ENCODE measurements at regions not wholly inside any gene's neighbourhood (a gene's known extent, or its start where the extent isn't known, plus 50 kb on each side); places are given as distances from the start of the nearest gene placed in this dataset.

- H3K79me2 ChIP-seq (ENCODE audit: insufficient read depth, low read length), result no peaks in the 10 kb centered on the region
- Mint-ChIP-seq H3K27ac (no peak overlapping the region), H3K4me3 (no peak overlapping the region), H3K27me3 (ENCODE audit: low read depth) (no peaks in the 10 kb centered on the region), H3K4me1 (peaks cover 4 to 11% of the 10 kb centered on the region in 2 experiments; a peak in 3 of 4 replicates), H3K9me3 (no peaks in the 10 kb centered on the region), H3K36me3 (ENCODE audit: insufficient read depth in 1 of 3, low read depth in 3 of 3) (no peaks in the 10 kb centered on the region)
- no peak overlapping the region for H2BK20ac ChIP-seq (ENCODE audit: low read depth, low read length, poor library complexity, severe bottlenecking)
- H2BK15ac ChIP-seq (ENCODE audit: low read depth, low read length), result no peak overlapping the region
- WGBS (ENCODE audit: extremely low coverage, insufficient read length, low lambda C conversion rate), result no CpG with 5 or more reads among the region's 3 CpGs
- H3K79me1 ChIP-seq (ENCODE audit: insufficient read depth, low read depth, low read length, poor library complexity, severe bottlenecking), result no peaks in the 10 kb centered on the region
- no peak overlapping the region for H3K56ac ChIP-seq (ENCODE audit: insufficient read length, low read depth, low read length)
- H3K14ac ChIP-seq (ENCODE audit: insufficient read depth, low read length), result no peak overlapping the region
- no peaks in the 10 kb centered on the region for H4K20me1 ChIP-seq (ENCODE audit: control insufficient read depth, insufficient read depth, insufficient read length)
- H2AFZ ChIP-seq (ENCODE audit: low read length), result no peak overlapping the region
- H3K9ac ChIP-seq (ENCODE audit: extremely low read depth, insufficient read length, low read length), result no peak overlapping the region
- no peak for DNase-seq
- H3K27me3 ChIP-seq (ENCODE audit: insufficient read depth, low read length), result no peaks in the 10 kb centered on the region
- H2AK5ac ChIP-seq (ENCODE audit: insufficient read length, low read length), result no peak overlapping the region
- no peak overlapping the region for H3K27ac ChIP-seq (ENCODE audit: insufficient read length, low read depth, low read length)
- H3K4me2 ChIP-seq (ENCODE audit: insufficient read depth, insufficient read length, low read length), result no peak overlapping the region
- no peak overlapping the region for H3K18ac ChIP-seq (ENCODE audit: insufficient read length, low read depth, low read length)
- no peak overlapping the region for H2BK5ac ChIP-seq (ENCODE audit: insufficient read length, low read length)
- no peak overlapping the region for H4K5ac ChIP-seq (ENCODE audit: insufficient read length, low read depth, low read length)
- H3K23ac ChIP-seq (ENCODE audit: insufficient read length, low read depth, low read length), result no peak overlapping the region
- H3K4ac ChIP-seq (ENCODE audit: low read depth, low read length), result no peak overlapping the region
- no peak overlapping the region for H2BK12ac ChIP-seq (ENCODE audit: insufficient read length, low read depth, low read length)
- no peak overlapping the region for H4K91ac ChIP-seq (ENCODE audit: insufficient read length, low read depth, low read length)
- no peaks in the 10 kb centered on the region for H3K4me1 ChIP-seq (ENCODE audit: insufficient read depth, low read length)
- H3K23me2 ChIP-seq (ENCODE audit: insufficient read length, low read depth, low read length, poor library complexity, severe bottlenecking), result no peaks in the 10 kb centered on the region
- H4K8ac ChIP-seq (replicated peaks; ENCODE audit: insufficient read length, low read depth, low read length), result no peak overlapping the region
- TF ChIP-seq CTCF (conservative IDR thresholded peaks at IDR 0.05), result no peak
- no peak overlapping the region for H2BK120ac ChIP-seq (ENCODE audit: low read depth, low read length, poor library complexity, severe bottlenecking)
- no peaks in the 10 kb centered on the region for H3K9me3 ChIP-seq (ENCODE audit: control insufficient read depth, low read depth, low read length)
- no peak overlapping the region for H3T11ph ChIP-seq (ENCODE audit: low read length)
Measured at GRCh38 chr3:152056987-152057386, 183.5 kb downstream of the SUCNR1 start.

Measured in H9 (cell line).